HG03558 (cell line): ENCODE measurements at regions not wholly inside any gene's neighbourhood (a gene's known extent, or its start where the extent isn't known, plus 50 kb on each side); places are given as distances from the start of the nearest gene placed in this dataset.

ENCODE experiments used
- ATAC-seq: cut with Tn5 transposase; IDR thresholded peaks from one replicate; pipeline ENCODE4 v1.9.1; 2021; ENCODE audit warnings: moderate number of reproducible peaks; ENCODE audit not compliant: unreplicated experiment; ENCODE audit errors: extremely low read depth

GRCh38 chr11:115715251-115715770 is 211.1 kb upstream of the CADM1 start:
- ATAC-seq: no peak

GRCh38 chr11:115712296-115712695 is 208.1 kb upstream of the CADM1 start:
- ATAC-seq: no peak

- ATAC-seq: no peak
Measured at GRCh38 chr11:115710980-115711379, 206.8 kb upstream of the CADM1 start.

GRCh38 chr11:115710426-115710825 is 206.2 kb upstream of the CADM1 start:
- ATAC-seq: no peak

GRCh38 chr11:115709297-115709696 is 205.1 kb upstream of the CADM1 start:
- no peak for ATAC-seq

- ATAC-seq: no peak
Measured at GRCh38 chr11:115707180-115707905, 203.1 kb upstream of the CADM1 start.

- no peak for ATAC-seq
Measured at GRCh38 chr11:115706626-115707135, 202.5 kb upstream of the CADM1 start.

- ATAC-seq: no peak
Measured at GRCh38 chr11:115705200-115705599, 201.0 kb upstream of the CADM1 start.

- ATAC-seq: no peak
Measured at GRCh38 chr11:115700981-115701875, 197.0 kb upstream of the CADM1 start.

GRCh38 chr11:115700496-115700895 is 196.3 kb upstream of the CADM1 start:
- ATAC-seq: no peak

GRCh38 chr11:115699733-115700132 is 195.5 kb upstream of the CADM1 start:
- ATAC-seq: no peak

- ATAC-seq: no peak
Measured at GRCh38 chr11:115699326-115699725, 195.1 kb upstream of the CADM1 start.

GRCh38 chr11:115698243-115698642 is 194.0 kb upstream of the CADM1 start:
- no peak for ATAC-seq

GRCh38 chr11:115696563-115696962 is 192.3 kb upstream of the CADM1 start:
- ATAC-seq: no peak

GRCh38 chr11:115695677-115696364 is 191.6 kb upstream of the CADM1 start:
- no peak for ATAC-seq

- no peak for ATAC-seq
Measured at GRCh38 chr11:115693002-115693401, 188.8 kb upstream of the CADM1 start.

- no peak for ATAC-seq
Measured at GRCh38 chr11:115691030-115691429, 186.8 kb upstream of the CADM1 start.

GRCh38 chr11:115687934-115688333 is 183.7 kb upstream of the CADM1 start:
- no peak for ATAC-seq

- ATAC-seq: no peak
Measured at GRCh38 chr11:115684699-115685098, 180.5 kb upstream of the CADM1 start.

- no peak for ATAC-seq
Measured at GRCh38 chr11:115684135-115684534, 179.9 kb upstream of the CADM1 start.
